Esophagus squamous epithelium (tissue), 5 donors: ENCODE measurements at regions not wholly inside any gene's neighbourhood (a gene's known extent, or its start where the extent isn't known, plus 50 kb on each side); places are given as distances from the start of the nearest gene placed in this dataset.

Experiments
- DNase-seq: peaks from one replicate; lab custom pipeline; 2025; lab: John Stamatoyannopoulos, UW
- H3K27ac ChIP-seq, 4 donors: fragments of 200-600 bp; sonication (generic); one replicate each; pipeline ENCODE4 v1.5.1; 2016 to 2019; ENCODE audit warnings: mild to moderate bottlenecking in 1 of 4
- H3K27me3 ChIP-seq, 4 donors: fragments of 200-600 bp; sonication (generic); 1 replicate in 3 of 4; 2 replicates in 1 of 4; pipeline versions ENCODE4 v1.5.1 to v1.6.0; 2017 to 2021; ENCODE audit warnings: antibody characterized with exemption in 1 of 4
- H3K36me3 ChIP-seq, 3 donors: fragments of 200-600 bp; sonication (generic); one replicate each; pipeline ENCODE4 v1.5.1; 2016 to 2019
- H3K4me1 ChIP-seq, 3 donors: fragments of 200-600 bp; sonication (generic); one replicate each; pipeline ENCODE4 v1.5.1; 2017 to 2019
- H3K4me3 ChIP-seq, 4 donors: fragments of 200-600 bp; sonication (generic); 1 replicate in 3 of 4; 2 replicates in 1 of 4; pipeline ENCODE4 v1.5.1; 2016 to 2019; ENCODE audit warnings: mild to moderate bottlenecking in 2 of 4, moderate library complexity in 1 of 4
- H3K9me3 ChIP-seq, 3 donors: fragments of 200-600 bp; sonication (generic); one replicate each; pipeline ENCODE4 v1.5.1; 2016 to 2019
- POLR2A ChIP-seq, 4 donors: fragments of 450-650 bp; IDR thresholded peaks; one replicate each; pipeline ENCODE4 v1.6.1; 2017; ENCODE audit warnings: antibody characterized with exemption in 4 of 4, mild to moderate bottlenecking in 4 of 4, moderate library complexity in 3 of 4
- WGBS, 2 donors: methylation state at CpG; one replicate each; pipeline ENCODE4 v1.1.5; 2018; 5-methylcytosine and 5-hydroxymethylcytosine counted together
- intact Hi-C: fragments of 100-400 bp; cut with DNase I; formaldehyde crosslinking; loops from one replicate; pipeline ENCODE4 v1.15.0; 2022
- TF ChIP-seq, protein P1 (sequence below), 6 experiments: fragments of 450-650 bp in 4 of 6; fragments of 200-600 bp in 2 of 6; sonication (generic) in 2 of 6; IDR thresholded peaks; one replicate each; pipeline ENCODE4 v1.5.1; 2016 to 2019; ENCODE audit warnings: antibody characterized with exemption in 6 of 6, mild to moderate bottlenecking in 4 of 6, moderate library complexity in 4 of 6
- donor health status: DM: yes; HTN: yes; CAD: no.

DNA sequence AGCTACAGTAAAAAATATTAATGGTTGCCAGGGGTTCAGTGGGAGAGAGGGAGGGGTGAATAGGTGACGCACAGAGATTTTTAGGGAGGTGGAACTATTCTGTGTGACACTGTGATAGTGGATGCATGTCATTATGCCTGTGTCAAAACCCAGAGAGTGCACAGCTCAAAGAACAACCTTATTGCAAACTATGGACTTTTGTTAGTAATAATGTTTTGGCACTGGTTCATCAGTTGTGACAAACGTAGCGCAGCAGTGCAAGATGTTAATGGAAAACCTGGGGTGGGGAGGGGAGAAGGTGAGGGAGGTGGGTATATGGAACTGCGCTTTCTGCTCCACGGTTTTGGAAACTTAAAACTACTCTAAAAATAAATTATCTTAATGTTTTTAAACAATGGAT, 134.6 kb upstream of the RFC3 start:
- no peak for DNase-seq
- no peak overlapping the region for H3K27ac ChIP-seq
- no peaks in the 10 kb centered on the region for H3K36me3 ChIP-seq
- no peak for TF ChIP-seq POLR2A (IDR thresholded peaks at IDR 0.05)
- TF ChIP-seq, protein P1, sequence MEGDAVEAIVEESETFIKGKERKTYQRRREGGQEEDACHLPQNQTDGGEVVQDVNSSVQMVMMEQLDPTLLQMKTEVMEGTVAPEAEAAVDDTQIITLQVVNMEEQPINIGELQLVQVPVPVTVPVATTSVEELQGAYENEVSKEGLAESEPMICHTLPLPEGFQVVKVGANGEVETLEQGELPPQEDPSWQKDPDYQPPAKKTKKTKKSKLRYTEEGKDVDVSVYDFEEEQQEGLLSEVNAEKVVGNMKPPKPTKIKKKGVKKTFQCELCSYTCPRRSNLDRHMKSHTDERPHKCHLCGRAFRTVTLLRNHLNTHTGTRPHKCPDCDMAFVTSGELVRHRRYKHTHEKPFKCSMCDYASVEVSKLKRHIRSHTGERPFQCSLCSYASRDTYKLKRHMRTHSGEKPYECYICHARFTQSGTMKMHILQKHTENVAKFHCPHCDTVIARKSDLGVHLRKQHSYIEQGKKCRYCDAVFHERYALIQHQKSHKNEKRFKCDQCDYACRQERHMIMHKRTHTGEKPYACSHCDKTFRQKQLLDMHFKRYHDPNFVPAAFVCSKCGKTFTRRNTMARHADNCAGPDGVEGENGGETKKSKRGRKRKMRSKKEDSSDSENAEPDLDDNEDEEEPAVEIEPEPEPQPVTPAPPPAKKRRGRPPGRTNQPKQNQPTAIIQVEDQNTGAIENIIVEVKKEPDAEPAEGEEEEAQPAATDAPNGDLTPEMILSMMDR (IDR thresholded peaks at IDR 0.05), result no peak
- 81 to 85% methylated on average over 5 of the region's 5 CpGs for WGBS, 2 donors
- no peaks in the 10 kb centered on the region for H3K27me3 ChIP-seq
- H3K9me3 ChIP-seq, result no peaks in the 10 kb centered on the region
- H3K4me3 ChIP-seq, result no peak overlapping the region
- intact Hi-C loops, result no loop called here
- H3K4me1 ChIP-seq, result peaks cover 0 to 13% (median 7%) of the 10 kb centered on the region in 3 donors

GRCh38 chr13:33684874-33685273, 133.1 kb upstream of the RFC3 start:
- Histone ChIP-seq H3K4me3 (no peak overlapping the region), H3K27ac (no peak overlapping the region), H3K9me3 (no peaks in the 10 kb centered on the region), H3K4me1 (peaks cover 0 to 2% (median under 1%) of the 10 kb centered on the region in 3 donors), H3K27me3 (no peaks in the 10 kb centered on the region), H3K36me3 (no peaks in the 10 kb centered on the region)
- TF ChIP-seq POLR2A (IDR thresholded peaks at IDR 0.05), result no peak
- intact Hi-C loops, result no loop called here
- WGBS, 2 donors, result 72 to 80% methylated on average over 4 of the region's 4 CpGs
- DNase-seq, result no peak

DNA sequence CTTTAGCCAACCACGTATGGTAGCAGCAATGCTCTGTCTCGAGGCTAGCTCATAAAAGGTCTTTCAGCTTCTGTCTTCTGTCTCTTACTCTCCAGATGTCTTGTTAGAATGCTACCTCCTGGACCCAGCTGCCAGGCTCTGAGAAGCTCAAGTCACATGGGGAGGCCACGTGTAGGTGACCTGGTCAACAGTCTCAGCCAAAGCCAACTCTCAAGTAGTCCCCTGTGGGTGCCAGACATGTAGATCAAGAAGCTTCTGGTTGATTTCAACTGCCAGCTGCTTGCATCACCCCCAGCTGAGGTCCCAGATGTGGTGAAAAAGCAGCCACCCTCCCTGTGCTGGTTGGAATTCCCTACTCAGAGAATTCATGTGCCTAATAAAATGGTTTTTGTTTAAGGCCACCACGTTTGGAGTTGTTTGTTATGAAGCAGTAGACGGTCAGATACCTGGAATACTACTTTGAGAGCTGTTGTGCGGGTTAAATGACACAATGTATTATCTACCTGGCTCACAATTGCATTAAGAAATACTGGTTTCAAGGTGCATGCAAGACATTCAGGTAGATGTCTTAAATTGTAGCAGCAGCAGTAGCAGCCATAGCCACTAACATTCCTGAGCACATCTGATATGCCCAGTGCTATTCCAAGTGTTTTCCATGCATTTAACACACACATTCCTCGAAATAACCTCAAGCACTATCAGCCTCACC, 131.0 kb upstream of the RFC3 start:
- H3K36me3 ChIP-seq, result no peaks in the 10 kb centered on the region
- H3K9me3 ChIP-seq, result no peaks in the 10 kb centered on the region
- no peak overlapping the region for H3K4me3 ChIP-seq
- 66 to 83% methylated on average over 7 of the region's 7 CpGs for WGBS, 2 donors
- no peak for TF ChIP-seq POLR2A (IDR thresholded peaks at IDR 0.05)
- TF ChIP-seq, protein P1 (IDR thresholded peaks at IDR 0.05), result no peak
- no peak overlapping the region for H3K27ac ChIP-seq
- intact Hi-C loops, result no loop called here
- DNase-seq, result no peak
- H3K27me3 ChIP-seq, result no peaks in the 10 kb centered on the region
- H3K4me1 ChIP-seq, result no peaks in the 10 kb centered on the region

- no peak for DNase-seq
- Histone ChIP-seq H3K4me1 (no peaks in the 10 kb centered on the region), H3K27me3 (no peaks in the 10 kb centered on the region), H3K36me3 (no peaks in the 10 kb centered on the region), H3K9me3 (no peaks in the 10 kb centered on the region), H3K4me3 (no peak overlapping the region), H3K27ac (no peak overlapping the region)
- TF ChIP-seq POLR2A (IDR thresholded peaks at IDR 0.05), result no peak
- TF ChIP-seq, protein P1 (IDR thresholded peaks at IDR 0.05), result no peak
- 76 to 88% methylated on average over 10 of the region's 10 CpGs for WGBS, 2 donors
- intact Hi-C loops, result no loop called here
Measured at GRCh38 chr13:33690354-33690753, 127.6 kb upstream of the RFC3 start.

GRCh38 chr13:33691980-33692379, 126.0 kb upstream of the RFC3 start:
- WGBS, 2 donors, result 83 to 95% methylated on average over 10 to 11 of the region's 11 CpGs
- no peak for DNase-seq
- no peak overlapping the region for H3K27ac ChIP-seq
- H3K36me3 ChIP-seq, result no peaks in the 10 kb centered on the region
- H3K9me3 ChIP-seq, result no peaks in the 10 kb centered on the region
- intact Hi-C loops, result no loop called here
- no peaks in the 10 kb centered on the region for H3K27me3 ChIP-seq
- TF ChIP-seq POLR2A (IDR thresholded peaks at IDR 0.05), result no peak
- TF ChIP-seq, protein P1 (IDR thresholded peaks at IDR 0.05), result no peak
- H3K4me1 ChIP-seq, result no peaks in the 10 kb centered on the region
- no peak overlapping the region for H3K4me3 ChIP-seq
